Uterus (tissue), 2 donors: ENCODE measurements at regions not wholly inside any gene's neighbourhood (a gene's known extent, or its start where the extent isn't known, plus 50 kb on each side); places are given as distances from the start of the nearest gene placed in this dataset.

Source experiments
- POLR2A ChIP-seq, 2 donors: fragments of 450-650 bp; IDR thresholded peaks; one replicate each; pipeline ENCODE4 v1.6.1; 2016; ENCODE audit warnings: antibody characterized with exemption in 2 of 2, mild to moderate bottlenecking in 1 of 2, moderate library complexity in 1 of 2
- TF ChIP-seq, protein P1 (sequence below), 4 experiments: fragments of 200-600 bp in 2 of 4; fragments of 450-650 bp in 2 of 4; sonication (generic) in 2 of 4; IDR thresholded peaks; one replicate each; pipeline ENCODE4 v1.5.1; 2016 to 2019; ENCODE audit warnings: antibody characterized with exemption in 4 of 4, mild to moderate bottlenecking in 2 of 4, moderate library complexity in 1 of 4

DNA sequence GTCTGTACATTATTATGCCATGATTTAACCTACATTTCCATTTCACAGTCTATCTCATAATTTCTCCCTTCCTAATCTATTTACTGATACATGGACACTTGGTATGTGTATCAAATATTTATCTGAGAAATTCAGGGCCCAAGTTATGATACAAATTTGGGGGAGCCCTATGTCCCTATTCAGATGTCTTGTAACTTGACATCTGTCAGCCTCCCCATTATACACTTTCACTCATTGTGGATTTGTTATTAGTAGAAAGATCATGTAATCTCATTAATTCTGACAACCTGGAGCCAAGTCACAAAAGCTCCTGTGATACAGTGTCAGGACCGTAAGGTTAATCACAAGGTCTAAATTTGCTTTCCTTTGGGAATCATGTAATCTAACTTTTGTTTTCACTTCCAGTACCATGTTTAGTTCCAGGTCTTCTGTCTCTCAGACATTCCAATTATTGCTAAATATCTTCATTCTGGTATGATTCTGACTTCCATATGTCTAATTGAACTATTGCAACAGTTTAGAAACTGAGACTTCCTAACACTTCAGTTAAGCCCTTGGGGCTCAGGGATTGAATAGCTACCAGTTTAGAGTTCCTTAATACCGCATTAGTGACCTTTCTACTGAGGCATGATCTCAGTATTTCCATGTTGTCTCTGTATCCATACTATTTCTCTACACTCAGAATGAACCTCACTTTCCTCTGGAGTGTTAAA, 182.9 kb upstream of the NUDT12 start:
- TF ChIP-seq, protein P1, sequence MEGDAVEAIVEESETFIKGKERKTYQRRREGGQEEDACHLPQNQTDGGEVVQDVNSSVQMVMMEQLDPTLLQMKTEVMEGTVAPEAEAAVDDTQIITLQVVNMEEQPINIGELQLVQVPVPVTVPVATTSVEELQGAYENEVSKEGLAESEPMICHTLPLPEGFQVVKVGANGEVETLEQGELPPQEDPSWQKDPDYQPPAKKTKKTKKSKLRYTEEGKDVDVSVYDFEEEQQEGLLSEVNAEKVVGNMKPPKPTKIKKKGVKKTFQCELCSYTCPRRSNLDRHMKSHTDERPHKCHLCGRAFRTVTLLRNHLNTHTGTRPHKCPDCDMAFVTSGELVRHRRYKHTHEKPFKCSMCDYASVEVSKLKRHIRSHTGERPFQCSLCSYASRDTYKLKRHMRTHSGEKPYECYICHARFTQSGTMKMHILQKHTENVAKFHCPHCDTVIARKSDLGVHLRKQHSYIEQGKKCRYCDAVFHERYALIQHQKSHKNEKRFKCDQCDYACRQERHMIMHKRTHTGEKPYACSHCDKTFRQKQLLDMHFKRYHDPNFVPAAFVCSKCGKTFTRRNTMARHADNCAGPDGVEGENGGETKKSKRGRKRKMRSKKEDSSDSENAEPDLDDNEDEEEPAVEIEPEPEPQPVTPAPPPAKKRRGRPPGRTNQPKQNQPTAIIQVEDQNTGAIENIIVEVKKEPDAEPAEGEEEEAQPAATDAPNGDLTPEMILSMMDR (IDR thresholded peaks at IDR 0.05) = no peak
- TF ChIP-seq POLR2A (IDR thresholded peaks at IDR 0.05) = no peak
